Hindlimb muscle (tissue), 1 donor: ENCODE measurements at regions not wholly inside any gene's neighbourhood (a gene's known extent, or its start where the extent isn't known, plus 50 kb on each side); places are given as distances from the start of the nearest gene placed in this dataset.

ENCODE experiments used
- DNase-seq: peaks from one replicate; pipeline ENCODE4 v3.0.0-alpha.2; 2013

DNA sequence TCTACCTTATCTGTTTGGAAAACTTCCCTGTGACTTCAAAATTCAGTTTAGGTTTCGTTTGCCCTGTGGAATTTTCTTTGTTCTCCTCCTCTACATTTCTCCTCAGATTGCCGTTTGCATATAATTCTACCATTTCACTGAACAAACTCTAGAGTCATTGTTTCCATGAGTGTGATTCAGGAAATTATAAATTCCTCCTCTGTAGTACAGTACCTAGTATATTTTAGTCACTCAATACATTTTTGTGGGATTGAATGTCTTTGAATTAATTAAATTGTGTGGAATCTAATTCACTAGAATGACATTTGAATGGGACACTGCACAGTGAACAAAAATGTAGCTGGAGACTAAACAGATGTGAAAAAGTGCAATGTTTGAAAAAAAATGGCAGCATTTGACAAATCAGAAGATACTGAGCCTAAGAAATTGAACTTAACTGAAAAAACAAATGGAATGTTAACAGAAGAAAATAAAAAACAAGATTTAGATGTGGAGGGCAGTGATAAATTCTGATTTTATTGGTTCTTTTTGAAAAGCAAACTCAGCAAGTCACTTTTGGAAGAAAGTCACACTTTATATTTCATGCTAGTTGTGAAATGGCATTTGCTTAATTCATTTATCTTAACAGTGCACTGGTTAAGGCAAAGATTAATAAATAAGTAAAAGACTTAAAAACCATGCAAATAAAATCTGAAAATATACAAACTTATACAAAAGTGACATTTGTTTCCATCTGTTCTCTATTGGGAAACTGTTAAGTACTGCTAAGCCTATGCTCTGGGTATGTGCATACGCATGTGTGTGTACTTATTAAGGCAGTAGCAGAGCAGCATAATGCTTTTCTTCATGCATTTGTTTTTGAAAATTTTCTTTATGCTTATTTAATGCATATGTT lies 512.3 kb downstream of the FAT4 start:
- DNase-seq: no peak

DNA sequence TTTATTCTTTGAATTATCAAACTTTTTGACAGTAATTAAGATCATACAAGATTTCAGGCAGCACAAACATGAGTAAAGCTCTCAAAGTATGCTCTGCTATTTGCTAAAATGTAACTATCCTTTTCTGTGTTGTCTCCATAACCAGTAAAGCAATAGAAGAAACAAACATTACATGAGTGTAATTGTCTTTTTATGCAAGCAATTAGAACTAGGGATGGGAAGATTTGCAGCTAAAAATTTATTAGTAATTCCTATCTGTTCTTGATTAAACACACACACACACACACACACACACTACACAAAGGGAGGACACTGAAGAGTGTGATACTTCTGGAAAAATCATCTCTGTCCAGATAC lies 512.9 kb downstream of the FAT4 start:
- DNase-seq: no peak

DNA sequence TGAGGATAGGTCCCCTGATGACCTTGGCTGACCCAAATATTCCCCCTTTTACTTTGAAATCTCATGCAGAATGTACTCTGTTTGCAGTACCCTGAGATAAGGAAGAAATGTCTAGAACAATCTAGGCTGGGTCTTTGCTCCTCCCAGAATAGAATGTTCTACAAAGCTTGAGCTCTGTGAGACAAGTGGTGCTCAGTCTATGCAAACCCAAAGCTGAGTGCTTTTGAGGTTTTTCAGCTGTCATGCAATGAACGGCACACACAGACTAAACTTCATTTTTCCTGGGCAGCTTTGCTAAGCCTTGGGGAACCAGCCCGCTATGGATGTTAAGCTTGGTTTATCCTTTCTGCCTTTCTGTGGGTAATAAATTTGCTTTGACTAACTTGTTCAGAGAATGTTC lies 513.6 kb downstream of the FAT4 start:
- DNase-seq: no peak

DNA sequence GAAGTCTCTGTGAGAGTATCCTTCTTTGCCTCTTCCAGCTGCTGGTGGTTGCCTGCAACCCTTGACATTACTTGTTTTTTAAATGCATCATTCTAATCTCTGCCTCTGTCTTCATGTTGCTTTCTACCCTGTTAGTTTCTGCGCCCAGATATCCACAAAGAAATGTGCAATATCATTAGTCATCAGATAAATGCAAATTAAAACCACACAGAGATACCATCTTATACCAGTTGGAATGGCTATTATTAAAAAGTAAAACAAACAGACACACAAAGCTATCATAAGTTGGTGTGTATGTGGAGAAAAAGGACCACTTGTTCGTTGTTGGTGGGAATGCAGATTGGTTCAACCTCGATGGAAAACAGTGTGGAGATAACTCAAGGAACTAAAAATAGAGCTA lies 517.4 kb downstream of the FAT4 start:
- no peak for DNase-seq

DNA sequence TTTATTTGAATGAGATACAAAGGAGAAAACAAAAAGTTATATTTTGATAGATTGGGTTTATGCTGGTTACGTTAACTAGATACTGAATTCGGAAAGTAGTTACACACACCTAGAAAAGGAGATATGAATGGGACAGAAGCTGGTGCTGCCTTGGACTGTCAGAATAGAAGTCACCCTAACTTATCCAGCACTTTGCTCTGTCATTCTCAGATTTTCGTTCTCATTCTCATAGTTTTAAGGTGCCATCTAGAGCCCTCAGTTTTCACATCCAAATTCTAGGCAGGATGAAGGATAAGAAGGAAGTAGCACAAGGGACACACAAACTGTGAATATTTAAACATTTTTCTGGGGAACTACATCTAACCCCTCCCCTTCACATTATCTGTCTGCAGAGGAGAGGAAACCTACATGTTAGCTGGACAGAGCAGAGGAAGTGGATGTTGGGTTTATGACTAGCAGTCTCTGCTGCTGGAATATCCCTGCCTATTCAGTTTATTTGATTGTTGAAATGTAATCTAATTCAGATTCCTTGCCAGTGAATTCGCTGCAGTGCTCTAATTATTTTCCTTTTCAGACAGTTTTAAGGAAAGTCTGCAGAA lies 521.9 kb downstream of the FAT4 start:
- DNase-seq: no peak

DNA sequence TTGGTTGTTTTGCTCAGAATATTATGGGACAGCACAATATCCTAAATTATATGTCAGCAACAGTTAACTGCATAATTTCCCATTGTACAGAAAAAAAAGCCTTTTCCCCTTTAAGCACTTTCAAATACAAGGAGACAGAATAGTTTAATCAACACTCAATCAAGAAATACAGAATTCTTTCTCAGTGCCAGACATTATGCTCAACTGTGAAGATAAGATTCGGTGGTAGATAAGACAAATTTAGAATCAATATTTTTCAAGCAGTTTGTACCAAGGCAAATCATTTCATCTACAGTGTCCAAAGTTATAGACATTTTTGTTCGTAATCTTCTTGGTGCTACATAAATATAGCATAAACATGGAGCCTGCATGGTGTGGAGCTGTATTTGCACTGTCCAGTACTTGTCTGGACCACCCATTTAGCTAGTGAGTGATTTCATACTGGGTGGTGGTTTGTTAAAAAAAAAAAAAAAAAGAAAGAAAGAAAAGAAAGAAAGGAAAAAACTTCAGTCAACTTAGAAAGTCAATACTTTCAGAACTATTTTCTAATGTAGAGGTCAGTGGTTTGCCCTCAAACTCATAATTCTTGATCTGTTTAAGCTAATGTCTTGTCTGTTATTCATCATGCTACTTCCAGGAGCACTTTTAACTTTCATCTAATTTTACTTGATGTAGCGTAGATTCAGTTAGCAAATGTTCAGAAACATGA lies 522.9 kb downstream of the FAT4 start:
- DNase-seq: no peak

DNA sequence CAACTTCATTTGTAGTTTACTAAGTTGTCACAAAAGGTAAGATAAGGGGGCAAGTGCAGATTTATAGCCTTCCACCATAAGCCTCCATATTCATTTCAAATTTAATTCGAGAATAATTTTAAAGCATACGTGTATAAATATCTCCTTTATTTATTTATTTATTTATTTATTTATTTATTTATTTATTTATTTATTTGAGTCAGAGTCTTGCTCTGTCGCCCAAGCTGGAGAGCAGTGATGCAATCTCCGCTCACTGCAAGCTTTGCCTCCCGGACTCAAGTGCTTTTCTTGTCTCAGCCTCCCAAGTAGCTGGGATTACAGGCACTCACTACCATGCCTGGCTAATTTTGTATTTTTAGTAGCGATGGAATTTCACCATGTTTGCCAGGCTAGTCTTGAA lies 523.4 kb downstream of the FAT4 start:
- DNase-seq: no peak

DNA sequence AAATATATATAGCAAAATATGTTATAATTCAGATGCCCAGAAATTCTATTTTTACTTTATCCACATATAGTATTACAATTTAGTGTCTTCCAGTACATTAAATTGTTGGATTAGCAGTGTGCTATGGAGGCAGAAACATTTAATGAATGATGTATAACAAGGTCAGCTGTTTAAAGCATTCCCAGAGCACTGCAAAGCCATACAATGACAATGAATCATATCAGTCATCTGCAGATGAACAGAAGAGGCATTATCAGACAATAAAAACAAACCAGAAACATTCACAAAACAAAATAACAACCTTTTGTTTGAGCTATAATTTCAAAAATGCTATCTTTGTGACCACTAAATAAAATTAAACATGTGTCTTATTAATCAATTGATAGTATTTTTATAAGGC lies 524.2 kb downstream of the FAT4 start:
- no peak for DNase-seq

DNA sequence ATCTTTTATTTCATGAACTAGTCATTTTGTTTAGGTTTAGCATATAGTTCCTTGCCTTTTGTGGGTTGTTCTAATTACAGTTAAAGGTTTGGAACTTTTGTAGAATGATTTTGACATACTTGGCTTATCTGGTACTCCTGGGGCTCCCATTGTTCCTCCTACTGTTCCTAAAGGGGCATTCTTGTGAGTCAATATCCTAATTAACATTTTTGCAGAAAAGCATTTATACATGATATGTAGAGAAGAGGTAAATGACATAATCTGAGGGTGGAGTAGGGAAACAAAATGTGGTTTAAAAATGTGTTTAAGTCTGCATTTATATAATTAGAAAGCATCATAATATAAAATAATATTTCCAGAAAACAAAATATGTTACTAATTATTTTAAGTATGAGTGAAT lies 529.2 kb downstream of the FAT4 start:
- no peak for DNase-seq

DNA sequence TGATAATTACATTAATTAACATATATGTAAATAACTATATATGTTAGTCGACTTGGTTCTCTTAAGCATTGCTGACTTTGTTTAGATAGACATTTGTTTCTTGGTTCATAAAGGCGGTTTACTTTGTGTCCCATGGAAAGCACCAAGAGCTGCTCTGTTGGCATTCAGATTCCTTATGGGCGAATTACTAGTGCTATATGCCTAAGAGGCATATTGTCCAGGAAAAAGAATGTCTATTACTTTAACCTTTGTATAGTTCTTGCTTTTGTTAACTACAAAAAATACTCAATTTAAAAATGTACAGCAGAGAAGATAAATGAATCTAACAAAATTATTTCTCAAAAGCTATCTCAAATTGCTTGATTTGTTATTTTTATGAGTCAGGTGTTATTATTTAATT lies 532.8 kb downstream of the FAT4 start:
- DNase-seq: no peak

DNA sequence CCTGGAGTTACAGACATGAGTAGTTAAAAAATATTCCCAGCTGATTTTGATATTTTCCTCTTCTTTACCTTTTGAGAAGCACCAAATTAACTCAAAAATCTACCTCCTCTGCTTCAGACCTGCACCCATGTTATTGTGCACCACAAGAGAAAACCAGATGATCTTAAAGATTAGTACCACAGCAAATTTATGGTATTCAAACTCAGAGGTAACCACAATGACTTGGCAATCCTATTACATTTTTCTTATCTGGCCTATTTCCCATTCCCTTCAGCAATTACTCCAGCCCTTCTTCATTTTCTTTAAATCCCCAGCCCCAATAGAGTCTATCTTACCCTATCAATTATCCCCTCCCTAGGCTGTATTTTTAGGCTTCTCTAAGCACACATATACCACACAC lies 535.1 kb downstream of the FAT4 start:
- DNase-seq: no peak

DNA sequence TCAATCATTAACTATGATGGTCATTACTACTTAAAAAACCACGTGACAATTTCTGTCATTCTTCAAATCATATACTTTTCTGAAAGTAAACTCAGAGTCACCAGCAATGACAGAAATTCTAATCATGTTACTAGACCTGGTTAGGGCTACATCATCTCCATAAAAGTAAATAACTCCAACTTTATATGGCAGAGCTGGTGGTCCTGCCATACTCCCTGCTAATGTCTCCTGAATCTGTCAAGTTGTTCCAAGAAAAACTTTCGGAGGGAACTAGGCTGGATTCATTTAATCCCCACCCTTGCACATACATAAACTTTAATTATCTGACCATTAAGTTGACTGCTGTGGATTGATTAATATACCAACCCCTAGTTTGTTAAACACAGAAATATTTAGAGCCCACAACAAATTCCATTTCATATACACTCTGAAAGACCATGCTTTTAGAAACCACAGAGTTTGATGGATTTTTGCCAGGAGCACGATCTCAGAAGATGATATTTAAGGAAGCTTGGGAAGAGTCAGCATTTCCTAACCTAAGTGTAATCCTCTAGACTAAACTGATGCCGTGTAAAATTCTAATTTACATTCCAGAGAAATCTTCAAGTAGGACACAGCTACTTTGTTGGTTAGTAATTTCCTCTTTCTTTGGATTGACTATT lies 577.0 kb downstream of the FAT4 start:
- no peak for DNase-seq

DNA sequence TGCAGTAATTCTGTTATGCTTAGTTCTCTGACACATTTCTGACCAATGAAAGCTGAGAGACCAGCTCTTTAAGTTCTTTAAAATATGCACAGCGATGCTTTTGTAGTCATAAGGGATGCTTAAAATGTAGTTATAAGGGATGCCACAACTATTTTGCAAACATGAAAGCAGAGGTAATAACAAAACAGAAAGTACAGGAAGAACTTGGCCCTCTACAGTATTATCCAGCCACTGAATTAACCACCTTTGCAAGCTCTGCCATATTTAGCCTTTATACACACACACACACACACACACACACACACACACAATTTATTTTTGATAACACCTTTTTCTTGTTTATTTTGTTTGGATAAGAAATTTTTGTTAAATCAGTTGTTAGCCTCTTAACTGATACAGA lies 590.0 kb downstream of the FAT4 start:
- no peak for DNase-seq

DNA sequence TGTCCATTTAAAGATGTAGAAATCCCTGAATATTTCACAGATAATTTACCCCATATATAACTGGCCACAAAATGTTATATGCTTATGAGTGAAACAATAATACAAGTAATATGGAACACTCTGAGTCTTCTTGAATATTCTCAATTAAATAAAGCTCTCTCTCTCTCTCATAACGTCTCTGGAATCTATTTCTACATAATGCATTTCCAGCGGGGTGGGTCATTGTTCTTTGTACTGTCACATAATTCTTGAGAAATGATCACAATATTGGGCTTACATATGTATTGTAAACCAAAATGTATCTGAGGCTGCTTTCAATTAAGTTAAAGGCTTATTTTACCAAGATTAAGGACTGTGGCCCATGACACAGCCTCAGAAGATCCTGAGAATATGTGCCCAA lies 596.3 kb downstream of the FAT4 start:
- no peak for DNase-seq

DNA sequence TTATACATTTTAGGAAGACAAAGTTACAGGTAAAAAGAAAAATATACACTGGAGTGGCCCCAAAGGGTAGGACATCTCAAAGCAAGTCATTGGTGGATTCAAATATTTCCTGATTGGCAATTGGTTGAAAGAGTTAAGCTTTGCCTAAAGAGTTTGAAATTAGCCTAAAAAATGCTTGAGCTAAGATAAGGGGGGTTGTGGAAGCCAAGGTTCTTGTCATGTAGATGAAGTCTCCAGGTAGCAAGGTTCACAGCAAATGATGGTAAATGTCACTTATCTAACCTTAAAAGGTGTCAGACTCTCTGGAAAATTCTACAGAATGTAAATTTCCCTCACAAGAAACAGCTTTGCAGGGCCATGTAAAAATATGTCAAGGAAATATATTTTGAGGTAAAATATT lies 596.7 kb downstream of the FAT4 start:
- DNase-seq: no peak

DNA sequence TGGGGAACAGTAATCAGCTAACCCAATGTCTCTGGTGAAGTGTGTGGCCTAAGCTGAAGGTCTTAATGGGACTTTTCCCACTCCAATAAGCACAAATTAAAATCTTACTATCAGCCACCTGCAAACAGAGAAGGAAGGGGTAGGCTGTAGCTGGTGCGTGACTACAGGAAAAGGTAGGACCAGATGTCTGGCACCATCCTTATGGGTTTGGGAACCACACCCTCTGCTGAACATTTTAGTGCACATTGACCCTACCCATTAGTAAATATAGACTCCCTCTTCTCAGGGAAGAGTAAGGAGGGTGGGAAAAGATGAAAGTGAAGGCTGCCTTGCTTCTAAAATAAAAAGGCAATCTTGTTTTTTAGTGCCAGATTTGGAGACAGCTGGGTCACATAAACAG lies 602.8 kb downstream of the FAT4 start:
- no peak for DNase-seq

DNA sequence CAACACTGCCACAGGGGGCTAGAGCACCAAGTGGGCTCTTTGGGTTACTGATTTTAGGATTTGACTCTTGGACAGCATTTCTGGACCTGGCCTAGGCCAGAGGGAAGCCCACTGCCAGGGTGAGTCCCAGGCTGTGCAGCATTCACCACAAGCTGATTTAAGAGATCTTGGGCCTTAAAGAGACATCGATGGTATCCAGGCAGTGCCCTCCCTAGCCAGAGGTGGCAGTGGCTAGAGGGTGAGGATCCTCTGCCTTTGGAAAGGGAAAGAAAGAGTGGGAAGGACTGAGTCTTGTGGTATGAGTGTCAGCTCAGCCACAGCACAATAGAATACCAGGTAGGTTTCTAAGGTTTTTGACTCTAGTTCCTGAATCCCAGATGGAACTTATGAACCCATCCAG lies 613.9 kb downstream of the FAT4 start:
- DNase-seq: no peak

DNA sequence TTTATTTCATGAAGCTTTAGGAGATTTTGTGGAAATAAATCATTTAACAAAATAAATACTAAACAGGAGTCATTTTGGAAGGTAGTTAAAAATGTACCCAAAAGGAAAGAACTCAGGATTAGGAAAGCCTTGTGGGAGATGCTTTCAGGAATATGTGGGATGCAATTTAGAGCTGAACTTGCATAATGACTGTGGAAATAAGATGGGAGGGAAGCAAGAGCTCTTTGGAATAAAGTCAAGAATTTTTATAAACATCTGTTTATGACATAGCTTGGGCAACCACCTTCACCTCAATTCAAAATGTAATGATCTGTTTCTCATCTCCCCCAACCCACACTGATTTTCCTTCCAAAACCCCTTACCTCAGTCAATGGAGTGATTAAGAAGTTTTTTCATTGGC lies 623.8 kb downstream of the FAT4 start:
- DNase-seq: no peak

DNA sequence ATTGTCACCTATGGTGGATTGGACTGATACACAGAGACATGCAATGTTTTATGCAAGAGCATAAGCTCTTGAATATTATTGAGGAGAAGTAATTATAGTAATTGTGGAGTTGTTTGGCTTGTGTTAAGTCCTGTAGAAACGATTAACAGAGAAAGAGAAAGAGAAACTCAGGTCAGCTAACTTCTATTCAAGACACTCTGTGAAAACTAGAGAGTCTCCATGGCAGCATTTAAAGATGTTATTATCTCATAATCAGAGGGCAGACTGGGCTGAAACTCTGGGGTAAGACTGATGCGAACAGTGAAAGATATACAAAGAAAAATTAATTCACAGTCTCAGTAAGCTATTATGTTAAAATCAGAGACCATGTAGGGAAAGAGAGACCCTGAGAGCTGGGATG lies 625.7 kb downstream of the FAT4 start:
- no peak for DNase-seq

DNA sequence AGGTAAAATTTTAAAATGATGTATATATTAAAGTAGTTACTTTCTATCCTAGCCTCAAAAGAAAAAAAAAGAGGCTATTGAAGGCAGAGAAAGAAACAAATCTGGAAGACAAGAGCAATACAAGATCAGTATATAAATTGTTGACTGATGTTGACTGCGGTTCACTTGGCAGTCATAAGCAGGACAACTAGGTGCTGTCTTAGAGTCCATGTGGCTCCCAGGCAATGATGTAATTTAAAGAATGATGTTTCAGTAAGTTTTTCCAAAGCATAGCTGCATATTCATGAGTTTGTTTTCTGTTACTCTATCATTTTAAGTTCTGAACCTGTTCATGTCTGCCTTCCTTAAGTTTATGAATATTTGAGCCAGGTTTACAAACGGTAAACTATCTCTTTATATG lies 630.2 kb downstream of the FAT4 start:
- DNase-seq: no peak

DNA sequence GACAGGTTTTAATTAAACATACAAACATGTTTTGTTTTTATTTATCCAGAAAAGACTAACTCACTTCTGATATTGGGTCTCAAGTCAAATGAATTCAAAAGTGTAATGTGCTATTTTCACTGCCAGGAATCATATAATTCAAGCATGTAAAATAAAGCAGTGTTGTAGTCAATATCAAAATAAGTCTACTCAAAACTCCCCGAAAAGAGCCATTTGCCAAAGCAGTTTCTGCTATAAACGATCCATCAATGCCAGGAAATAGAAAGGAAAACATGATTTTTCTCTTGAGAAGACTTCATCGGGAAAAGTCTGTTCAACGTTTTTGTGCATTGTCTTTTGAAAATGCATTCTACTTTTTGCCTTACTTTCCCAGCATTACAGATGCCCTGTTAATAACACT lies 633.3 kb downstream of the FAT4 start:
- peak; percentile 35 for DNase-seq

DNA sequence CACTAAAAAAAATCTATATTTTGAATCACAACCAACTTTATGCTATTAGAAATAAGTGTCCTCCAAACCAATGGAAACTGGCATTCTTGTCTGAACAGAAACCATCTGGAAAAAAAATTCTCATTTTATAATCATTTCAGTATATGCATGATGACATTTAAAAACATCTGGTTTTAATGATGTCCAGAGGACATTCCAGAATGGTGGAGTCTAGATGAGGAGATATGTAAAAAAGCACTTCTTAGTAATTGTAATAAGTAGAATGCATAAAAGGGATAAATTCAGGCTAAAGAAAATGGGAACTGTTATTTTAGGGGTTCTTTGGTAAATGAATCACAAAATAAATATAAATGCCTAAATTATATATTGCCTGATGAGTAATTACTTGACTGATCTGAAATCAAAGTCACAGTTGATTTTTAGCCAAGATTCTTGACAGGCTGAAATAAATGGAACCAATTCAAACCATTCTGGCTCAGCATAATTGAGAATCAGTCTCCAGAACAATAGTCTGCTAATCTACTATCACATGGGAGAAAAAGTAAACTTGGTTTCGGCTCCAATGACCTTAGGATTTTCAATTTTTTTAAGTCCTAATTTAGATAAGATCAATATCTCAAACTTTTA lies 636.6 kb downstream of the FAT4 start:
- DNase-seq: peak; percentile 65

DNA sequence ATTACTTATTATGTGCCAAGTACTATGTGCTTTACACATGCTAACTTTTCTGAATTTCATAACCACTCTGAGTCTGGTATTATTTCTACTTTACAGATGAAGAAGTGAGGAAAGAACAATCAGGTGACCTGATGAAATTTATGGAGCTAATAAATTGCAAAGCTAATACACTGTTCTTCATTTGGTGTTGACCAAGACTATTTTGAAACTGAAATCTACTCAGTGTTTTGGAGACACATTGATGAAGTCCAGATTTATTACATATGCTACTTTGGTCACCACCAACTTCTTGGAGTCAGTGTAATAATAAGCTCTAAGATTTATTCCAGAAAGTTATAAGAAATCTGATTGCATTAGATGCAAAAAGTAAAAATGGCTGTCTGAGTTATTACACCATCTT lies 637.9 kb downstream of the FAT4 start:
- no peak for DNase-seq
